UCSD-AML1 (cell line): ENCODE measurements at regions not wholly inside any gene's neighbourhood (a gene's known extent, or its start where the extent isn't known, plus 50 kb on each side); places are given as distances from the start of the nearest gene placed in this dataset.
"Not testable (repeated sequence)": the region's sequence is repeated elsewhere in the genome, so short reads cannot be mapped to it uniquely, and the experiment has no call there.

Experiments used
- DNase-seq: peaks from one replicate; lab custom pipeline; 2025; ENCODE audit not compliant: unreplicated experiment; lab: John Stamatoyannopoulos, UW

GRCh38 chr2:72078773-72079172, 68.9 kb downstream of the CYP26B1 start:
- DNase-seq: no peak

DNA sequence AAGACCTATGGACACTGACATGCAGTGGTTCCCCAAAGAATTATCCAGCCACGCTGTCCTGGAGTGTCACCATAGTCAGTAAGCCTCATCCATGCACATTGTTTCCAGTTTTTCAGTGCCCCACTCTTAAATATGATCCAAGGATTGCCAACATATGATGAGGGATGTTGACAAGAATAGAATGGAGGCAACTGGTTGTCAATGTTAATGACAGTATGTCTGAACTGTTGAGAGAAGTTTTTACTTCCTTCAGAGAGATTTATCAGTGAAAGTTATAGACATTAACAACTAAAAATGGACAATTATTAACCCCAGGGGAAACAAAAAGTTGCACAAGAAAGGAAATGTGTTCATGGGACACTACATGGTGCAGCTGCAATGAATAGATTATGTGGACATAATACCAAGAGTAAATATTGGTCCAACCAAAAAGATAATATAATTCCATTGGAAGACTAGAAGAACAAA, 69.9 kb downstream of the CYP26B1 start:
- DNase-seq: no peak

DNA sequence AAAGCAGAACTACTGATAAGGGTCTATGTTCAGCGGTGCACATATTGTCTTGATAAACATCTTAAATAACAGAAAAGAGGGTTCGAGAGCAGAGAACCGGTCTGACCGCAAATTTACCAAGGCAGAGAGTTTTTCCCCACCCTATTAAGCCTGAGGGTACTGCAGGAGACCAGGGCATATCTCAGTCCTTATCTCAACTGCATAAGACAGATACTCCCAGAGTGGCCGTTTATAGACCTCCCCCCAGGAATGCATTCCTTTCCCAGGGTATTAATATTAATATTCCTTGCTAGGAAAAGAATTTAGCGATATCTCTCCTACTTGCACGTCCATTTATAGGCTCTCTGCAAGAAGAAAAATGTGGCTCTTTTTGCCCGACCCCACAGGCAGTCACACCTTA, 74.3 kb downstream of the CYP26B1 start:
- DNase-seq: not testable (repeated sequence)

DNA sequence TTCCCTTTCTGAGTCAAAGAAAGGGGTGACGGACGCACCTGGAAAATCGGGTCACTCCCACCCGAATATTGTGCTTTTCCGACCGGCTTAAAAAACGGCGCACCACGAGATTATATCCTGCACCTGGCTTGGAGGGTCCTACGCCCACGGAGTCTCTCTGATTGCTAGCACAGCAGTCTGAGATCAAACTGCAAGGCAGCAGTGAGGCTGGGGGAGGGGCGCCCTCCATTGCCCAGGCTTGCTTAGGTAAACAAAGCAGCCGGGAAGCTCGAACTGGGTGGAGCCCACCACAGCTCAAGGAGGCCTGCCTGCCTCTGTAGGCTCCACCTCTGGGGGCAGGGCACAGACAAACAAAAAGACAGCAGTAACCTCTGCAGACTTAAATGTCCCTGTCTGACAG, 83.5 kb downstream of the CYP26B1 start:
- not testable (repeated sequence) for DNase-seq

- no peak for DNase-seq
Observed at GRCh38 chr2:72062336-72062735, 85.3 kb downstream of the CYP26B1 start.

DNA sequence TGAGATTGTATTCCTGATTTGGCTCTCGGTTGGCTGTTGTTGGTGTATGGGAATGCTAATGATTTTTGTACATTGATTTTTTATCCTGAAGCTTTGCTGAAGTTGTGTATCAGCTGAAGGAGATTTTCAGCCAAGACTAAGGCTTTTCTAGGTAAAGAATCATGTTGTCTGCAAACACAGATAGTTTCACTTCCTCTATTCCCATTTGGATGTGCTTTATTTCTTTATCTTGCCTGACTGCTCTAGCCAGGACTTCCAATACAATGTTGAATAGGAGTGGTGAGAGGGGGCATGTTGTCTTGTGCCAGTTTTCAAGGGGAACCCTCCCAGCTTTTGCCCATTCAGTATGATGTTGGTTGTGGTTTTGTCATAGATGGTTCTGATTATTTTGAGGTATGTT, 90.4 kb downstream of the CYP26B1 start:
- no peak for DNase-seq

- no peak for DNase-seq
Observed at GRCh38 chr2:72051971-72052505, 95.6 kb downstream of the CYP26B1 start.

DNA sequence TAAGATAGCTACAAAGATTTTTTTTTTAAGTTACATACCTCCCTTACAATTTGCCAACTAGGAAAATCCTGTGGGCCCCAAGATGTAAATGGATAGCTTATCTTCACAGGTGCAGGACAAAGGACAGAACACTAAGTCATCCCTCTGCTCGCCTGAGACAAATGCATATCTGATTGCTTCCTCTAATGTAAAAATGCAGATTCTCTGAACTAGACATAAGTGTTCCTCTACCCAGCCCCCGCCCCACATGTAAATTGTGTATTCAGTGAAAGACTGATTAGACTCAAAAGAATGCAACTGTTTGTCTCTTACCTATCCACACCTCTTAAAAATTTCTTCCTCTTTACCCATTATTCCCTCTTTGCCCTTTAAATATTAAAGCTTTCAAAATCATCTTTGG, 96.5 kb downstream of the CYP26B1 start:
- DNase-seq: no peak

DNA sequence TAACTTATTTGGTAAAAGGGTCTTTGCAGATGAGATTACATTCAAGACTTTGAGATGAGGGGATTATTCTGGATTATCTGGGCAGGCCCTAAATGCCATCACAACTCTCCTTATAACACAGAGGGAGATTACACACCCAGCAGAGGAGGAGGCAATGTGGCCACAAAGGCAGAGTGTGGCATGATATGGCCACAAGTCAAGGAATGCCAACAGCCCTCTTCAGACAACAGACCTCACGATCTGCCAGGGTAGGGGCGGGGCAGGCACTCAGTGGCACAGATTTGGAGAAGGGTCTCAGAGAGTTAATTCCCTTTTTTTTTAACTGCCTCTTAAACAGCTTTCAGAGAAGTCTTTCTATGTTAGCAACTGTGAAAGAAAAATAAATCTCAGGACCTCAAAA, 96.9 kb downstream of the CYP26B1 start:
- DNase-seq: no peak

DNA sequence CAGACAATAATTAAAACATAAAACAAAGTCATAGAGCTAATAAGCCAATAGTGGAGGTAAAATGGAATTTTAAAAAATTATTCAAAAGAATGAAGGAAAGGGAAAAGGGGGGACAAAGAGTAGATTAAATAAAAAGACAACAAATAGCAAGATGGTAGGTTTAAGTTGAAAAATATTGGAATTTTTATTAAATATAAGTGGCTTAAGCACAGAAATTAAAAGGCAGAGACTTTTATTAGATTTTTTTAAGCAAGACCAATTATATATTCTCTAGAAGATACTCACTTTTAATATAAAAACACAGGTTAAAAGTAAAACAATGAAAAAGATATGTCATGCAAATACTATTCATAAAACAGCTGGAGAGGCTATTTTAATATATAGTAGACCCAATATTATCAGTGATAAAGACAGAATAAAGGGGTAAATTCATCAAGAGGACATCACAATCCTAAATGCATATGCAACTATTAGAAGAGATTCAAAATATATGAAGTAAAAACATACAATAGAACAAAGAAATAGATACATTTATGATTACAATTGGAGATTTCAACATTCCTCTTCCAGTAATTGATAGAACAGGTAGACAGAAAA, 98.7 kb downstream of the CYP26B1 start:
- DNase-seq: no peak

- DNase-seq: no peak
Observed at GRCh38 chr2:72043985-72044384, 103.7 kb downstream of the CYP26B1 start.

GRCh38 chr2:72041638-72042111, 106.0 kb downstream of the CYP26B1 start:
- no peak for DNase-seq

- no peak for DNase-seq
Observed at GRCh38 chr2:72040629-72041571, 106.8 kb downstream of the CYP26B1 start.

DNA sequence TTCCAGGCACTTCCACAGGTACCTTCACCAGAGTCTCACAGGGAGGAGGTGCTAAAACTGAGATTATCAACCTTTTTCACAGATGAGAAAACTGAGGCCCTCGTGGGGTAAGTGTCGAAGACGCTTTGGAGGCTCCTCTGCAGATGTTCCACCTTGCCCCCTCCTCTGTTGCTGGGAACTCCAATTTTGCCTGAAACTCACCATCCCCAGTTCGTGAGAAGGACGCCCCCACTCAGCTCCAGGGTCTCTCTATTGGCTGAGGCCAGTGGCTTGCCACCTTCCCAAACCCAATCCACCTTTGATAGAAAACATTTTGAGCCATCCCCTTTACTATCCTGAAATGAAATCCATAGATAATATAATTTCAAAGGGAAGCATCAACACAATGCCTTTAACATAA, 109.1 kb downstream of the CYP26B1 start:
- DNase-seq: no peak

- DNase-seq: no peak
Observed at GRCh38 chr2:72037261-72037666, 110.4 kb downstream of the CYP26B1 start.

GRCh38 chr2:72036595-72036994, 111.1 kb downstream of the CYP26B1 start:
- no peak for DNase-seq

GRCh38 chr2:72036173-72036545, 111.5 kb downstream of the CYP26B1 start:
- DNase-seq: no peak

GRCh38 chr2:72035518-72036172, 112.0 kb downstream of the CYP26B1 start:
- no peak for DNase-seq

- DNase-seq: no peak
Observed at GRCh38 chr2:72034353-72035095, 113.1 kb downstream of the CYP26B1 start.

- DNase-seq: no peak
Observed at GRCh38 chr2:72033636-72034035, 114.0 kb downstream of the CYP26B1 start.
